GM21515 (cell line): ENCODE measurements at regions not wholly inside any gene's neighbourhood (a gene's known extent, or its start where the extent isn't known, plus 50 kb on each side); places are given as distances from the start of the nearest gene placed in this dataset.

Experiments
- ATAC-seq: cut with Tn5 transposase; IDR thresholded peaks from one replicate; pipeline ENCODE4 v1.9.1; 2021; ENCODE audit not compliant: unreplicated experiment

GRCh38 chr1:175865041-175865766 lies 121.8 kb upstream of the TNR start:
- ATAC-seq: no peak

- ATAC-seq: no peak
These were observed 121.2 kb upstream of the TNR start for GRCh38 chr1:175864625-175865024.

- ATAC-seq: no peak
These were observed 120.8 kb upstream of the TNR start for GRCh38 chr1:175864183-175864582.

GRCh38 chr1:175863299-175864050 lies 120.1 kb upstream of the TNR start:
- ATAC-seq: no peak

GRCh38 chr1:175862408-175862807 lies 119.0 kb upstream of the TNR start:
- ATAC-seq: no peak

- ATAC-seq: no peak
These were observed 118.4 kb upstream of the TNR start for GRCh38 chr1:175861626-175862367.

GRCh38 chr1:175857756-175858155 lies 114.4 kb upstream of the TNR start:
- no peak for ATAC-seq

GRCh38 chr1:175853681-175854080 lies 110.3 kb upstream of the TNR start:
- no peak for ATAC-seq

- ATAC-seq: no peak
These were observed 108.4 kb upstream of the TNR start for GRCh38 chr1:175851749-175852148.

GRCh38 chr1:175848329-175848728 lies 104.9 kb upstream of the TNR start:
- no peak for ATAC-seq

- ATAC-seq: no peak
These were observed 102.6 kb upstream of the TNR start for GRCh38 chr1:175845985-175846384.

GRCh38 chr1:175845338-175845737 lies 101.9 kb upstream of the TNR start:
- no peak for ATAC-seq

- no peak for ATAC-seq
These were observed 101.5 kb upstream of the TNR start for GRCh38 chr1:175844877-175845276.

- ATAC-seq: no peak
These were observed 99.2 kb upstream of the TNR start for GRCh38 chr1:175842550-175842949.

- no peak for ATAC-seq
These were observed 98.4 kb upstream of the TNR start for GRCh38 chr1:175841738-175842187.

GRCh38 chr1:175840787-175841186 lies 97.4 kb upstream of the TNR start:
- no peak for ATAC-seq

- no peak for ATAC-seq
These were observed 96.6 kb upstream of the TNR start for GRCh38 chr1:175839779-175840669.

- no peak for ATAC-seq
These were observed 91.2 kb upstream of the TNR start for GRCh38 chr1:175834597-175834996.

GRCh38 chr1:175833951-175834350 lies 90.6 kb upstream of the TNR start:
- no peak for ATAC-seq

- no peak for ATAC-seq
These were observed 90.1 kb upstream of the TNR start for GRCh38 chr1:175833502-175833901.

GRCh38 chr1:175830500-175830899 lies 87.1 kb upstream of the TNR start:
- no peak for ATAC-seq
